Liver (tissue), 8 donors: ENCODE measurements at regions not wholly inside any gene's neighbourhood (a gene's known extent, or its start where the extent isn't known, plus 50 kb on each side); places are given as distances from the start of the nearest gene placed in this dataset.

Experiments used
- DNase-seq: peaks from one replicate; pipeline ENCODE4 v3.0.0-alpha.2; 2017; ENCODE audit warnings: low spot score
- H3K27ac ChIP-seq, 2 donors: one replicate each; pipeline ENCODE4 v1.7.0; 2013; ENCODE audit warnings: inconsistent platforms in 2 of 2, low read length in 2 of 2, control low read depth in 1 of 2, low read depth in 1 of 2, mild to moderate bottlenecking in 1 of 2
- H3K27me3 ChIP-seq, 4 donors: one replicate each; pipeline versions ENCODE4 v1.6.1 to v1.7.0; 2013; ENCODE audit warnings: low read length in 3 of 4, inconsistent platforms in 1 of 4, mild to moderate bottlenecking in 1 of 4, moderate library complexity in 1 of 4; ENCODE audit not compliant: control insufficient read depth in 4 of 4, insufficient read depth in 4 of 4
- H3K36me3 ChIP-seq, 4 donors: one replicate each; pipeline versions ENCODE4 v1.6.1 to v1.7.0; 2013; ENCODE audit warnings: low read length in 3 of 4, mild to moderate bottlenecking in 3 of 4, low read depth in 1 of 4, moderate library complexity in 1 of 4; ENCODE audit not compliant: control insufficient read depth in 4 of 4, insufficient read depth in 3 of 4
- H3K4me1 ChIP-seq, 4 donors: one replicate each; pipeline versions ENCODE4 v1.6.1 to v1.7.0; 2013; ENCODE audit warnings: low read length in 3 of 4, mild to moderate bottlenecking in 3 of 4, moderate library complexity in 1 of 4; ENCODE audit not compliant: control insufficient read depth in 4 of 4, insufficient read depth in 4 of 4
- H3K4me3 ChIP-seq, 3 donors: one replicate each; pipeline versions ENCODE4 v1.6.1 to v1.7.0; 2013; ENCODE audit warnings: low read length in 3 of 3, control low read depth in 1 of 3, low read depth in 1 of 3, mild to moderate bottlenecking in 1 of 3
- H3K9ac ChIP-seq, 2 donors: one replicate each; pipeline ENCODE4 v1.7.0; 2013; ENCODE audit warnings: low read length in 2 of 2, mild to moderate bottlenecking in 2 of 2, moderate library complexity in 2 of 2, control low read depth in 1 of 2, low read depth in 1 of 2
- H3K9me3 ChIP-seq, 4 donors: one replicate each; pipeline versions ENCODE4 v1.6.1 to v1.7.0; 2013; ENCODE audit warnings: low read length in 3 of 4; ENCODE audit not compliant: control insufficient read depth in 4 of 4
- CTCF ChIP-seq: fragments of 150-350 bp; IDR thresholded peaks from 2 replicates; pipeline ENCODE4 v1.5.1; 2017; ENCODE audit warnings: improper control_type of control experiment, low read depth, low read length; ENCODE audit not compliant: missing input control
- EGR1 ChIP-seq, 2 donors: IDR thresholded peaks; 2 replicates each; pipeline ENCODE4 v1.6.1; 2016 to 2018; ENCODE audit warnings: antibody characterized with exemption in 2 of 2, low read depth in 2 of 2
- FOXA1 ChIP-seq: IDR thresholded peaks from 2 replicates; pipeline ENCODE4 v1.6.1; 2016; ENCODE audit warnings: antibody characterized with exemption
- FOXA2 ChIP-seq: IDR thresholded peaks from 2 replicates; pipeline ENCODE4 v1.6.1; 2016; ENCODE audit warnings: antibody characterized with exemption
- GABPA ChIP-seq, 2 donors: IDR thresholded peaks in 1 of 2; conservative IDR thresholded peaks in 1 of 2; 2 replicates each; pipeline ENCODE4 v1.6.1; 2016; ENCODE audit warnings: antibody characterized with exemption in 2 of 2, mild to moderate bottlenecking in 1 of 2, moderate library complexity in 1 of 2
- HNF4A ChIP-seq, 2 donors: conservative IDR thresholded peaks; 2 replicates each; pipeline ENCODE4 v1.6.1; 2016; ENCODE audit warnings: antibody characterized with exemption in 2 of 2, mild to moderate bottlenecking in 2 of 2
- HNF4G ChIP-seq: IDR thresholded peaks from 2 replicates; pipeline ENCODE4 v1.6.1; 2016; ENCODE audit warnings: antibody characterized with exemption
- JUND ChIP-seq, 2 donors: IDR thresholded peaks; 2 replicates each; pipeline ENCODE4 v1.6.1; 2016; ENCODE audit warnings: antibody characterized with exemption in 2 of 2
- NR2F2 ChIP-seq: IDR thresholded peaks from 2 replicates; pipeline ENCODE4 v1.6.1; 2016; ENCODE audit warnings: antibody characterized with exemption
- RAD21 ChIP-seq, 2 donors: IDR thresholded peaks; 2 replicates each; pipeline ENCODE4 v1.6.1; 2016; ENCODE audit warnings: antibody characterized with exemption in 2 of 2, mild to moderate bottlenecking in 2 of 2
- RXRA ChIP-seq, 2 donors: IDR thresholded peaks; 2 replicates each; pipeline ENCODE4 v1.6.1; 2017 to 2018; ENCODE audit warnings: antibody characterized with exemption in 2 of 2, mild to moderate bottlenecking in 1 of 2
- SP1 ChIP-seq: IDR thresholded peaks from 2 replicates; pipeline ENCODE4 v1.6.1; 2018; ENCODE audit warnings: antibody characterized with exemption, mild to moderate bottlenecking
- TAF1 ChIP-seq: conservative IDR thresholded peaks from 2 replicates; pipeline ENCODE4 v1.6.1; 2016; ENCODE audit warnings: antibody characterized with exemption, mild to moderate bottlenecking
- YY1 ChIP-seq: IDR thresholded peaks from 2 replicates; pipeline ENCODE4 v1.6.1; 2016; ENCODE audit warnings: antibody characterized with exemption, mild to moderate bottlenecking
- WGBS: extraction: QIAGEN DNeasy Blood & Tissue Kit; methylation state at CpG from one replicate; pipeline ENCODE4 v1.1.7; 2013; 5-methylcytosine and 5-hydroxymethylcytosine counted together
- TF ChIP-seq, protein P1 (sequence below): IDR thresholded peaks from 2 replicates; pipeline ENCODE4 v1.6.1; 2016; ENCODE audit warnings: antibody characterized with exemption
- TF ChIP-seq, protein P2 (sequence below): IDR thresholded peaks from 2 replicates; pipeline ENCODE4 v1.6.1; 2016; ENCODE audit warnings: antibody characterized with exemption
- TF ChIP-seq, protein P3 (sequence below): IDR thresholded peaks from 2 replicates; pipeline ENCODE4 v1.6.1; 2016; ENCODE audit warnings: antibody characterized with exemption, mild to moderate bottlenecking
- TF ChIP-seq, protein P4 (sequence below): IDR thresholded peaks from 2 replicates; pipeline ENCODE4 v1.6.1; 2016; ENCODE audit warnings: antibody characterized with exemption
- donor health status: healthy.
- donor health status: healthy.
- donor health status: healthy.
- donor health status: healthy.
- donor health status: healthy.

DNA sequence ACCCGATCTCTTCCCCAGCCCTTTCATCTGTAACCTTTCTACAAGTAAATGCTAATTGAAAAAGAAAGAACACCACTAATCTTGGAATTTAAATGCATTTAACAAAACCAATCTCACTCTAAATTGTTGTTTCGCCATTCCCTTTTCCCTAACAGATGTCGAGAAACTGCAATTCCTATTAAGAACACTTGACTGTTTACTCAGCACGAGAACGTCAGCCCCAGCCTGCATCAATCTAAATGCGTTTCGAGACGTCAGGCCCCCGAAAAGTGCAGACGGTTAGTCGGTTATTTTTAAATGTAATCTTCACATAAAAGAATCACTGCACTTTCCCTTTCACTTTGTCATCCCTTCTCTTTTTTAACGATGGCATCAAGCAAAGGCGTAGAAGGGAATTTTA is 837.6 kb downstream of the VRK1 start:
- Histone ChIP-seq H3K4me1 (no peaks in the 10 kb centered on the region), H3K4me3 (no peak overlapping the region), H3K36me3 (no peaks in the 10 kb centered on the region), H3K9ac (no peak overlapping the region), H3K9me3 (no peaks in the 10 kb centered on the region), H3K27ac (no peak overlapping the region), H3K27me3 (peaks cover 0 to 8% (median 0%) of the 10 kb centered on the region in 4 donors)
- no peak for DNase-seq
- WGBS = 42% methylated on average over 13 of the region's 13 CpGs
- TF ChIP-seq JUND (IDR thresholded peaks at IDR 0.05) = no peak
- TF ChIP-seq FOXA1 = no peak
- TF ChIP-seq HNF4A (conservative IDR thresholded peaks at IDR 0.05) = no peak
- no peak for TF ChIP-seq RAD21 (IDR thresholded peaks at IDR 0.05)
- TF ChIP-seq EGR1 (IDR thresholded peaks at IDR 0.05; ENCODE audit: low read depth in 2 of 2) = no peak
- TF ChIP-seq CTCF = no peak
- no peak for TF ChIP-seq HNF4G
- TF ChIP-seq, protein P1, sequence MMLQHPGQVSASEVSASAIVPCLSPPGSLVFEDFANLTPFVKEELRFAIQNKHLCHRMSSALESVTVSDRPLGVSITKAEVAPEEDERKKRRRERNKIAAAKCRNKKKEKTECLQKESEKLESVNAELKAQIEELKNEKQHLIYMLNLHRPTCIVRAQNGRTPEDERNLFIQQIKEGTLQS = no peak
- TF ChIP-seq TAF1 = no peak
- no peak for TF ChIP-seq GABPA (IDR thresholded peaks at IDR 0.05 in 1 of 2, conservative IDR thresholded peaks at IDR 0.05 in 1 of 2)
- no peak for TF ChIP-seq NR2F2
- TF ChIP-seq, protein P2, sequence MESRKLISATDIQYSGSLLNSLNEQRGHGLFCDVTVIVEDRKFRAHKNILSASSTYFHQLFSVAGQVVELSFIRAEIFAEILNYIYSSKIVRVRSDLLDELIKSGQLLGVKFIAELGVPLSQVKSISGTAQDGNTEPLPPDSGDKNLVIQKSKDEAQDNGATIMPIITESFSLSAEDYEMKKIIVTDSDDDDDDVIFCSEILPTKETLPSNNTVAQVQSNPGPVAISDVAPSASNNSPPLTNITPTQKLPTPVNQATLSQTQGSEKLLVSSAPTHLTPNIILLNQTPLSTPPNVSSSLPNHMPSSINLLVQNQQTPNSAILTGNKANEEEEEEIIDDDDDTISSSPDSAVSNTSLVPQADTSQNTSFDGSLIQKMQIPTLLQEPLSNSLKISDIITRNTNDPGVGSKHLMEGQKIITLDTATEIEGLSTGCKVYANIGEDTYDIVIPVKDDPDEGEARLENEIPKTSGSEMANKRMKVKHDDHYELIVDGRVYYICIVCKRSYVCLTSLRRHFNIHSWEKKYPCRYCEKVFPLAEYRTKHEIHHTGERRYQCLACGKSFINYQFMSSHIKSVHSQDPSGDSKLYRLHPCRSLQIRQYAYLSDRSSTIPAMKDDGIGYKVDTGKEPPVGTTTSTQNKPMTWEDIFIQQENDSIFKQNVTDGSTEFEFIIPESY = no peak
- TF ChIP-seq RXRA (IDR thresholded peaks at IDR 0.05) = no peak
- TF ChIP-seq, protein P3, sequence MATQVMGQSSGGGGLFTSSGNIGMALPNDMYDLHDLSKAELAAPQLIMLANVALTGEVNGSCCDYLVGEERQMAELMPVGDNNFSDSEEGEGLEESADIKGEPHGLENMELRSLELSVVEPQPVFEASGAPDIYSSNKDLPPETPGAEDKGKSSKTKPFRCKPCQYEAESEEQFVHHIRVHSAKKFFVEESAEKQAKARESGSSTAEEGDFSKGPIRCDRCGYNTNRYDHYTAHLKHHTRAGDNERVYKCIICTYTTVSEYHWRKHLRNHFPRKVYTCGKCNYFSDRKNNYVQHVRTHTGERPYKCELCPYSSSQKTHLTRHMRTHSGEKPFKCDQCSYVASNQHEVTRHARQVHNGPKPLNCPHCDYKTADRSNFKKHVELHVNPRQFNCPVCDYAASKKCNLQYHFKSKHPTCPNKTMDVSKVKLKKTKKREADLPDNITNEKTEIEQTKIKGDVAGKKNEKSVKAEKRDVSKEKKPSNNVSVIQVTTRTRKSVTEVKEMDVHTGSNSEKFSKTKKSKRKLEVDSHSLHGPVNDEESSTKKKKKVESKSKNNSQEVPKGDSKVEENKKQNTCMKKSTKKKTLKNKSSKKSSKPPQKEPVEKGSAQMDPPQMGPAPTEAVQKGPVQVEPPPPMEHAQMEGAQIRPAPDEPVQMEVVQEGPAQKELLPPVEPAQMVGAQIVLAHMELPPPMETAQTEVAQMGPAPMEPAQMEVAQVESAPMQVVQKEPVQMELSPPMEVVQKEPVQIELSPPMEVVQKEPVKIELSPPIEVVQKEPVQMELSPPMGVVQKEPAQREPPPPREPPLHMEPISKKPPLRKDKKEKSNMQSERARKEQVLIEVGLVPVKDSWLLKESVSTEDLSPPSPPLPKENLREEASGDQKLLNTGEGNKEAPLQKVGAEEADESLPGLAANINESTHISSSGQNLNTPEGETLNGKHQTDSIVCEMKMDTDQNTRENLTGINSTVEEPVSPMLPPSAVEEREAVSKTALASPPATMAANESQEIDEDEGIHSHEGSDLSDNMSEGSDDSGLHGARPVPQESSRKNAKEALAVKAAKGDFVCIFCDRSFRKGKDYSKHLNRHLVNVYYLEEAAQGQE = no peak
- TF ChIP-seq, protein P4, sequence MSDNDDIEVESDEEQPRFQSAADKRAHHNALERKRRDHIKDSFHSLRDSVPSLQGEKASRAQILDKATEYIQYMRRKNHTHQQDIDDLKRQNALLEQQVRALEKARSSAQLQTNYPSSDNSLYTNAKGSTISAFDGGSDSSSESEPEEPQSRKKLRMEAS = no peak
- TF ChIP-seq SP1 = no peak
- TF ChIP-seq YY1 = no peak
- TF ChIP-seq FOXA2 = no peak
